Endothelial cell of umbilical vein (primary cell): ENCODE measurements at regions not wholly inside any gene's neighbourhood (a gene's known extent, or its start where the extent isn't known, plus 50 kb on each side); places are given as distances from the start of the nearest gene placed in this dataset.

Experiments used
- CTCF ChIP-seq, 2 donors: IDR thresholded peaks; 1 replicate in 1 of 2; 2 replicates in 1 of 2; pipeline ENCODE4 v1.5.1; 2011; ENCODE audit warnings: low read length in 2 of 2, mild to moderate bottlenecking in 2 of 2, moderate library complexity in 2 of 2, control low read depth in 1 of 2, inconsistent platforms in 1 of 2, low read depth in 1 of 2; ENCODE audit not compliant: insufficient read depth in 1 of 2; ENCODE audit errors: extremely low read depth in 1 of 2
- EZH2 ChIP-seq: IDR thresholded peaks from 2 replicates; pipeline ENCODE4 v1.6.1; 2012; ENCODE audit warnings: borderline replicate concordance, low read depth, mild to moderate bottlenecking, moderate library complexity, low read length, inconsistent platforms; ENCODE audit not compliant: severe bottlenecking
- GATA2 ChIP-seq: IDR thresholded peaks from 2 replicates; pipeline ENCODE4 v1.7.0; 2011; ENCODE audit warnings: low read depth, mild to moderate bottlenecking, moderate library complexity, mixed read lengths, low read length; ENCODE audit not compliant: insufficient read length, insufficient read depth
- MAX ChIP-seq: IDR thresholded peaks from 2 replicates; pipeline ENCODE4 v1.6.1; 2011; ENCODE audit not compliant: insufficient read depth, insufficient read length
- MYC ChIP-seq: IDR thresholded peaks from one replicate; pipeline ENCODE4 v1.6.1; 2011; ENCODE audit warnings: mild to moderate bottlenecking, low read depth, low read length
- POLR2AphosphoS5 ChIP-seq: IDR thresholded peaks from 2 replicates; pipeline ENCODE4 v1.6.1; 2012; ENCODE audit warnings: low read depth, mild to moderate bottlenecking, control low read depth, low read length, moderate library complexity; ENCODE audit not compliant: insufficient read depth

- TF ChIP-seq EZH2 (no peak), GATA2 (no peak), CTCF (IDR thresholded peaks at IDR 0.05; ENCODE audit: extremely low read depth in 1 of 2, insufficient read depth in 1 of 2, low read depth in 1 of 2, low read length in 2 of 2) (no peak), MAX (no peak), POLR2AphosphoS5 (no peak), MYC (no peak)
These were observed 244.1 kb upstream of the ITGA1 start for GRCh38 chr5:52543594-52543993.
